Activated CD4-positive, alpha-beta memory T cell treated with anti-CD3 and anti-CD28 coated beads, Interleukin-2, amount 10 ng/mL, durations not matched to agents 7 days and 5 days (primary cell): ENCODE measurements at regions not wholly inside any gene's neighbourhood (a gene's known extent, or its start where the extent isn't known, plus 50 kb on each side); places are given as distances from the start of the nearest gene placed in this dataset.

Source experiments
- CTCF ChIA-PET: fragments of 350-600 bp; sonication (Branson Sonifier 250); formaldehyde crosslinking; loops from one replicate; lab custom pipeline; 2021; ENCODE audit warnings: antibody characterized with exemption, inconsistent platforms; lab: Charles Lee
- POLR2A ChIA-PET: fragments of 350-600 bp; sonication (Branson Sonifier 250); formaldehyde crosslinking; loops from one replicate; lab custom pipeline; 2021; ENCODE audit warnings: antibody characterized with exemption; lab: Charles Lee
- DNase-seq: peaks from one replicate; pipeline ENCODE4 v3.0.0-alpha.2; 2020
- H3K27ac Mint-ChIP-seq: one replicate; pipeline ENCODE4 v1.8.0; 2021; ENCODE audit warnings: mild to moderate bottlenecking, mixed read lengths
- H3K27me3 Mint-ChIP-seq: one replicate; pipeline ENCODE4 v1.8.0; 2021; ENCODE audit warnings: mixed read lengths
- H3K36me3 Mint-ChIP-seq: one replicate; pipeline ENCODE4 v1.8.0; 2021; ENCODE audit warnings: low read depth, mixed read lengths
- H3K4me1 Mint-ChIP-seq: one replicate; pipeline ENCODE4 v1.8.0; 2021; ENCODE audit warnings: mixed read lengths
- H3K4me3 Mint-ChIP-seq: one replicate; pipeline ENCODE4 v1.8.0; 2021; ENCODE audit warnings: mild to moderate bottlenecking, mixed read lengths
- H3K9me3 Mint-ChIP-seq: one replicate; pipeline ENCODE4 v1.8.0; 2021; ENCODE audit warnings: mixed read lengths

DNA sequence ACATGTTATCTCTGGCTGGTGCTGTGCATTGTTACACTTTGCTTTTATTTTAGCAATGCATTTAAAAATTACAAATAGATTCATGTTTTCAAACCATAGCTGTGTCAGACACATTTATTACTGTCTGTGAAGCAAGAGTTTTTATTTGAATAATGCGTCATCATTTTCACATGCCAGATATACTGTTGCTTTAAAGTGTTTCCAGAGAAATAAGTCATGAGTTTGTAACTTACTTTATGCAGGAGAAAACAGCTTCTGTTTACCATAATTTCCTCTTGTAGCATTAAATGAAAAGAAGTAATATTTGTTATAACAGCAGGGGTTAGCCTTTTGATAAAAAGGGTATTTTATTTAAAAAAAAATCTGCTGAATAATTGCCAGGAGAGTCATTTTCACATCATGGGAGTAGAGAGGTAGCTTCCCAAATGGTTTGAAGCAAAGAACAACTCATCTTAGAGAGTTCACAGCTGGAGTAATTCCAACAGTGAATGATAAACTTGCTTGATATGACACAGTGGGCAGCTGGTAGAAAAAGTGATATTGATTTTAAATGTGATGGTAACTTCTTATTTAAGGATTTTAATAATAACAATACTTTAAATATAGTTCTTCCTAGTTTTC, 1274.5 kb upstream of the CRIM1 start:
- no peak for DNase-seq
- POLR2A ChIA-PET: no interaction called here
- no peak overlapping the region for H3K27ac Mint-ChIP-seq
- H3K27me3 Mint-ChIP-seq: no peaks in the 10 kb centered on the region
- H3K36me3 Mint-ChIP-seq: no peaks in the 10 kb centered on the region
- H3K4me1 Mint-ChIP-seq: no peaks in the 10 kb centered on the region
- CTCF ChIA-PET: no interaction called here
- no peaks in the 10 kb centered on the region for H3K9me3 Mint-ChIP-seq
- H3K4me3 Mint-ChIP-seq: no peak overlapping the region

DNA sequence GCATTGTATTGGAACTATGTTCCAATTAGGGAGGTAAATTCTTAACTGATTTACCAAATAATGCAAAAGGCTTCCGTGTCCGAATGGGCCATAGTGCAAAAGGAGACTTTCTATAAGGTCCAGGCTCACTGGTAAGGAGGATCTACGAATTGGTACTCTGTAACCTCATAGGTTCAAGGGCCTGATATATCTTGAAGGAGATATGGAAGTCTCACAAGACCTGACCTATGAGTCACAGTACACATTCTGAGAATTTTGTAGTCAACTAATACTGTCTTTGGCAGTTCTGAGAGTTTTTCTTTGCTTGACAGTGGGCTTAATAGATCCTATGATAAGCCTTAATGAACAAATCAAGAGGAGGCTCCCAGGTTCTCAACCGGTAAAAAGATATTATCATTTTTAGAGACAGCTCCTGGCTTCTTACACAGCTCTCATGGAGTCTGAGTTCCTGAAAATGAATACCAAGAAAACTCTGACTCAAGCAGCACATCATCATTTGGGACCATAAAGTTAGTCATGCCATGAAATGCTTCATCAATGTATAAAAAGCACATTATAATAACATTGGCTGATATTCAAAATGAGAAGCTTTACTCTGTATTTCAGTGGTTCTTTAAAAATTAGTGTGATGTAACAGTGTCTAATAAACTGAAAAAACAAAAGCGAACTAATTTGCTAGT, 1275.2 kb upstream of the CRIM1 start:
- no peaks in the 10 kb centered on the region for H3K27me3 Mint-ChIP-seq
- ChIA-PET CTCF (no interaction called here), POLR2A (no interaction called here)
- no peaks in the 10 kb centered on the region for H3K4me1 Mint-ChIP-seq
- H3K27ac Mint-ChIP-seq: no peak overlapping the region
- no peak for DNase-seq
- H3K36me3 Mint-ChIP-seq: no peaks in the 10 kb centered on the region
- no peak overlapping the region for H3K4me3 Mint-ChIP-seq
- H3K9me3 Mint-ChIP-seq: no peaks in the 10 kb centered on the region

DNA sequence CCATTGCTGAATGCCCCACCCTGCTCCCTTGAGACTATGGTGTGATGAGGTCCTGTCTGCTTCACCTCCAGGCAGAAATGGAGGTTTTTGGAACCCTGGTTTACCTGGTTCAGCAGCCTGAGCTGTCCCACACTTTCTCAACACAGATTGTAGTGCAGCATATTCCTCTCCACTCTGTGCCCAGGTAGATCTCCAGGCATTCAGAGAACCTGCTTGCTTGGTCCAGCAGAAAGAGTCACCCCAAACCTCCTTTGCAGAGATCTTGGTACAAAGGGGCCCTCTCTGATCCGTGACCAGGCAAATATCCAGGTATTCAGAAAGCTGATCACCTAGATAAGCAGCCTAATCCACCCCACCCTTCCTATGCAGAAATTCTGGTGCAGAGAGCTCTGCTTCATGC, 1288.2 kb upstream of the CRIM1 start:
- H3K4me1 Mint-ChIP-seq: no peaks in the 10 kb centered on the region

DNA sequence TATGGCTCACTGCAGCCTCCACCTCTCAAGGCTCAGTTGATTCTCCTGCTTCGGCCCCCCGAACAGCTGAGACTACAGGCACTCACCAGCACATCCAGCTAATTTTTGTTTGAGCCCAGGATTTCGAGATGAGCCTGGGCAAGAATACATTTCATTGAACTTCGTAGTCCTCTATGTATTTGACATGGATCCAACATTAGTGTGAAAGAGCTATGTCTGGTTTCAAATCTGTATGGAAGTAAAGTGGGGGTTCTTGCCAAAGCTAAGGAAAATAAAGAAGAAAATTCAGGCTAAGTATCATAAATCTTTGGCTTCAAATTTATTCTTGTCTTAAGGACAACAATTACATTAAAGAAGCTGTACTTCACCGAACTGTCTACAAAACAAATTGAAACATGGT, 1291.7 kb upstream of the CRIM1 start:
- ChIA-PET CTCF (no interaction called here), POLR2A (no interaction called here)
- no peaks in the 10 kb centered on the region for H3K36me3 Mint-ChIP-seq
- H3K9me3 Mint-ChIP-seq: no peaks in the 10 kb centered on the region
- H3K4me1 Mint-ChIP-seq: no peaks in the 10 kb centered on the region
- no peak overlapping the region for H3K4me3 Mint-ChIP-seq
- no peak for DNase-seq
- H3K27ac Mint-ChIP-seq: no peak overlapping the region
- no peaks in the 10 kb centered on the region for H3K27me3 Mint-ChIP-seq

More for the DNA sequence above, 1288.2 kb upstream of the CRIM1 start:
- Mint-ChIP-seq H3K4me3 (no peak overlapping the region), H3K9me3 (no peaks in the 10 kb centered on the region), H3K27ac (no peak overlapping the region), H3K27me3 (no peaks in the 10 kb centered on the region), H3K36me3 (no peaks in the 10 kb centered on the region)
- no peak for DNase-seq
- ChIA-PET POLR2A (no interaction called here), CTCF (no interaction called here)

DNA sequence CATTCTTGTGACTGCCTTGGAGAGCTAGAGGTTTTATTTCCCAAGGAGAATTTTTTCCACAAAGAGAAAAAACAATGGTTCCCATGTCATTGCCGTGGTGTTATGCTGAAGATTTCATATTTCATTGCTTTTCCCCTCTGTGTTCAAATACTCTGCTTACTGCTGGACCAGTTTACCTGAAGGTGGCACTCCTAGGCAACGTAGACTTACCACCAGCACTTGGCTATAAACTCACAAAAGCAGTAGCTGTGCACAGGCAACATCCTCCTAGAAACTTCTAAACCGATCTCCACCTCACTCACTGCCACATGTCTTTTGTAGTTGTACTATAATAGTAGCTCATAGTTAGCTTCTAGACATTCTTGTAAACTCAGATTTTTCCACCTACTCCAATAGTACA, 1319.7 kb upstream of the CRIM1 start:
- Mint-ChIP-seq H3K36me3 (no peaks in the 10 kb centered on the region), H3K4me3 (no peak overlapping the region), H3K4me1 (no peaks in the 10 kb centered on the region), H3K27ac (no peak overlapping the region), H3K27me3 (no peaks in the 10 kb centered on the region), H3K9me3 (peaks cover 2% of the 10 kb centered on the region)
- DNase-seq: no peak
- POLR2A ChIA-PET: no interaction called here
- CTCF ChIA-PET: no interaction called here

DNA sequence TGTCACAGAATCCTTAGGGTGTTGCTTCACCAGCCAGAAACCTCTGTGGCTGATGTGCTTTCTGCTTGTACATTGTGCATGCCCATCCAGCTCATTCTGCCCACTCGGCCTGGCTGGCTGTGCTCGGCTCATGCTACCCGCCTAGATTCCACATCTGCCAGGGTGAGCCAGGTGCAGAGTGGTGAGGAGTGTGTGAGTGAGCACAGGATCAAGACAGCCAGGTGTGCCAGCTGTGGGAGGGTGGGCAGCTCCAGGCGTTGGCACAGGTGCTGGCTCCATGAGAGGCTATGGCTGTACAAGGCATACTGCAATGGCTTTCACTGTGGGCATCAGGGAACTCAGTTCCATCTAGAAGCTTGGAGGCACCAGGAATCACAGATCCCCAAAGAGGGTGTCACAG, 1321.8 kb upstream of the CRIM1 start:
- ChIA-PET POLR2A (no interaction called here), CTCF (no interaction called here)
- no peaks in the 10 kb centered on the region for H3K36me3 Mint-ChIP-seq
- no peaks in the 10 kb centered on the region for H3K9me3 Mint-ChIP-seq
- H3K4me3 Mint-ChIP-seq: no peak overlapping the region
- no peak for DNase-seq
- no peaks in the 10 kb centered on the region for H3K27me3 Mint-ChIP-seq
- no peak overlapping the region for H3K27ac Mint-ChIP-seq
- H3K4me1 Mint-ChIP-seq: no peaks in the 10 kb centered on the region

DNA sequence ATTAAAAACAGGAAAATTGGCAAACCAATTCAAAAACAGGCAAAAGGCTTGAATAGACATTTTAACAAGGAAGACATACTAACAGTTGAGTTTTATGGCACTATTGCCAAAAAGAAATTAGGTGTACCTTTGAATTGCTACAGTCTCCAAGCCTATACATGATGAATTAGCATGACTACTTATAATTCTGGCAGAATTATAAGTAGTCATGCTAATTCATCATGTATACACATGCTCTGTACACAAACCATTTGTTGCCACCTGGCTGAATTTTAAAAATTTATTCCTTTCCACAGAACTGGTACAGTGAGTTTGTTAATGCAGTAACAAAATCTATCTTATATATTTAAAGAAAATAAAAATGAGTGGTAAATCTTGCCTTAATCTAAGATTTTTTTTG, 1332.0 kb upstream of the CRIM1 start:
- no peak for DNase-seq
- no peak overlapping the region for H3K4me3 Mint-ChIP-seq
- no peak overlapping the region for H3K27ac Mint-ChIP-seq
- ChIA-PET CTCF (no interaction called here), POLR2A (no interaction called here)
- no peaks in the 10 kb centered on the region for H3K4me1 Mint-ChIP-seq
- peaks cover 2% of the 10 kb centered on the region for H3K9me3 Mint-ChIP-seq
- H3K36me3 Mint-ChIP-seq: no peaks in the 10 kb centered on the region
- no peaks in the 10 kb centered on the region for H3K27me3 Mint-ChIP-seq

DNA sequence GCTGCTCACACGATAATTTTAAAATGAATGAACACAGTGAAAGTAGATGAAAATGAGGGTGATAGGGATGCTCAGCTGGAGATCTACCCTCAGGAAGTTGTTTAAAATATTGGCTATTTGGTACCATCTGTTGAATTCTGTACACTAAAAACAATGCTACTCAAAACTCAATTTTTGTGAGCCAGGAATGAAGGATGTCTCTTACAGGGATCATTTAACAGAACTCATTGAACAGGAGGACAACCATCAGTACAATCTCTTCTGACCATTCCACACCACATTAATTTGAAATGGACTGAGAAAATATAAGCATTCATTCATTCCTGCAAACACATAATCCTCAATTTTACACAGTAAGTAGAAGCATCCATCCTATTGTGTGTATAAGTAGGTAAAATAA, 1355.1 kb upstream of the CRIM1 start:
- POLR2A ChIA-PET: no interaction called here
- no peak overlapping the region for H3K27ac Mint-ChIP-seq
- peaks cover 4% of the 10 kb centered on the region for H3K9me3 Mint-ChIP-seq
- DNase-seq: no peak
- no peaks in the 10 kb centered on the region for H3K27me3 Mint-ChIP-seq
- CTCF ChIA-PET: no interaction called here
- no peak overlapping the region for H3K4me3 Mint-ChIP-seq
- H3K36me3 Mint-ChIP-seq: no peaks in the 10 kb centered on the region
- no peaks in the 10 kb centered on the region for H3K4me1 Mint-ChIP-seq

DNA sequence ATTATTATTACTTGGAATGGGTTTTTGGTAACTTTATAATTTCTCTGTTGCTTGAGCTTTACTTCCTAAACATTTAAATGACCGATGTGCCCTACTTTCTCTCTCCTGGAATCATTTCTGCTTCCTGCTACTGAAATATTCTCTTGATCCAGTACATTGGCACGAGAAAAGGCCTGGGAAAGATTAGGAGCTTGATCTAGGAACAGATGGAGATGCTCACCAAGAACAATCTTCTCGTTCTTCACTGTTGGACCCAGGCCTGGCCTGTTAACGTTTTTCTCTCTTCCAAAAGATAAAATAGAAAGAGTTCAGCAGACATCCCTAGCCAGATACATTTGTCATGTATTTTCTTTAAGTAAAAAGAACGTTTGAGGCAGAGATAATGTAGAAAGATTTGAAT, 1356.8 kb upstream of the CRIM1 start:
- H3K4me3 Mint-ChIP-seq: no peak overlapping the region
- H3K36me3 Mint-ChIP-seq: no peaks in the 10 kb centered on the region
- peaks cover 2% of the 10 kb centered on the region for H3K9me3 Mint-ChIP-seq
- H3K27me3 Mint-ChIP-seq: no peaks in the 10 kb centered on the region
- H3K4me1 Mint-ChIP-seq: no peaks in the 10 kb centered on the region
- CTCF ChIA-PET: no interaction called here
- POLR2A ChIA-PET: no interaction called here
- H3K27ac Mint-ChIP-seq: no peak overlapping the region
- no peak for DNase-seq

DNA sequence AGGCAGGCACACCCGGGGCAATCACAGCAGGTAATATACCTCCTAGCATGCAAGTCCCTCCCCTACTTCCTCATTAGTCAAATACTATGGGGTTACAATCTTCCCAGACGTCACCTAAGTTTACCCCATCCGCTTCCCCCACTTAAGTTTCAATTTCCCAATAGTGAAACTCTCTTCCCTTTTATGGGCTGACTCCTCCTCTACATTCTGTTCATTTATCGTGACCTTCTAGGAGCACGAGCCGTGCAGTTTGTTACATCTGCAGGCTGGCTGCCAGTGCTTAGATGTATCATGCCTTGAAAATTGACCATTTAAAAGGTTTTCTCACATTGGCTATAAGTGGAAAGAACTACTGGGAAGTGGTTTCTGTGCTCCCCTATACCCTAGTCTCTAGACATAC, 1357.8 kb upstream of the CRIM1 start:
- ChIA-PET POLR2A (no interaction called here), CTCF (no interaction called here)
- peaks cover 2% of the 10 kb centered on the region for H3K9me3 Mint-ChIP-seq
- no peaks in the 10 kb centered on the region for H3K4me1 Mint-ChIP-seq
- no peak overlapping the region for H3K4me3 Mint-ChIP-seq
- no peaks in the 10 kb centered on the region for H3K36me3 Mint-ChIP-seq
- no peak overlapping the region for H3K27ac Mint-ChIP-seq
- no peak for DNase-seq
- no peaks in the 10 kb centered on the region for H3K27me3 Mint-ChIP-seq

DNA sequence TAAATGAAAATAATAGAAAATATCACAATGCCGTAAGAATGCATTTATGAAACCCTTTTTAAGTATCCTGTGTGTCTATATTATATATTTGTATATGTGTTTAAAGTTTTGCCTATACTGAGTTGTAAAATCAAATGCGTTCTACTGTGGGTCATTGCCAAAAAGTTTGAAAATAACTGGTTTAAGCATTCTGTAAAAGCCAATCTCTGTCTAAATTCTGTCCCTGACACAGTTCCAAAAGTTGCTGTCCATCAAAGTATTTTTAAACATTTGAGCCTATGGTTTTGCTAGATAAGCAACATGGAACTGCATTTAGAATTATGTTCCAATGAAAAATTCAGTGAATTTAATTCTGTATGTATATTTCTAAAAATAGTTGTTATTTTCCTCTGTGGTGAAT, 1360.4 kb upstream of the CRIM1 start:
- Mint-ChIP-seq H3K4me1 (no peaks in the 10 kb centered on the region), H3K27ac (no peak overlapping the region), H3K27me3 (no peaks in the 10 kb centered on the region), H3K36me3 (no peaks in the 10 kb centered on the region), H3K4me3 (no peak overlapping the region), H3K9me3 (peaks cover 14% of the 10 kb centered on the region)
- ChIA-PET CTCF (no interaction called here), POLR2A (no interaction called here)
- no peak for DNase-seq

DNA sequence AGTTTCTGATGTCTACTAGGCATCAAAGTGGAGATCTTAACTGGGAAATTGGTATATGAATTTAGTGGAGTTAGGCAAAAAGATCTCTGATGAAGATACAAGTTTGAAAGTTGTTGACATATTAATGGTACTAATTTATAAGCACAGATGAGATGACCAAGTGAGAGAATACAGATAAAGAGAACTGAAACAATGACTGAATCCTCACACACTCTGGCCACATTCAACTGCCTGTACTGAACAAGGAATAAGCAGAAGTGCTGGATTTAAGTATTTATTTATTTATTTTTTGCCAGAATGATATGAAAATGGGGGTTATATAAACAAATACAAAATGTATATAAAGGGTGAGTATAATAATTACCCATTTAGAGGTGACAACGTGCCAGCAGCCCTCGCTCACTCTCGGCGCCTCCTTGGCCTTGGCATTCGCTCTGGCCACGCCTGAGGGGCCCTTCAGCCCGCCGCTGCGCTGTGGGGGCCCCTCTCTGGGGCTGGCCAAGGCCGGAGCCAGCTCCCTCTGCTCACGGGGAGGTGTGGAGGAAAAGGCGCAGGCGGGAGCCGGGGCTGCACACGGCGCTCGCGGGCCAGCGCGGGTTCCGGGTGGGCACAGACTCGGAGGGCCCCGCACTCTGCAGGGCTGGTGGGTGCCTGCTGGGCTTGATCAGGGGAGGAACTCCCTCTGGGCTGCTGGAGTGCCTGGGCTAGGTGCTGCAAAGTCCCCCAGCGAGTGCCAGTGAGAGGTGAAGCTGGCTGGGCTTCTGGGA, 1363.9 kb upstream of the CRIM1 start:
- Mint-ChIP-seq H3K9me3 (peaks cover 12% of the 10 kb centered on the region), H3K27ac (no peak overlapping the region), H3K4me1 (no peaks in the 10 kb centered on the region), H3K4me3 (no peak overlapping the region), H3K36me3 (no peaks in the 10 kb centered on the region), H3K27me3 (no peaks in the 10 kb centered on the region)
- no peak for DNase-seq
- POLR2A ChIA-PET: no interaction called here
- CTCF ChIA-PET: no interaction called here

DNA sequence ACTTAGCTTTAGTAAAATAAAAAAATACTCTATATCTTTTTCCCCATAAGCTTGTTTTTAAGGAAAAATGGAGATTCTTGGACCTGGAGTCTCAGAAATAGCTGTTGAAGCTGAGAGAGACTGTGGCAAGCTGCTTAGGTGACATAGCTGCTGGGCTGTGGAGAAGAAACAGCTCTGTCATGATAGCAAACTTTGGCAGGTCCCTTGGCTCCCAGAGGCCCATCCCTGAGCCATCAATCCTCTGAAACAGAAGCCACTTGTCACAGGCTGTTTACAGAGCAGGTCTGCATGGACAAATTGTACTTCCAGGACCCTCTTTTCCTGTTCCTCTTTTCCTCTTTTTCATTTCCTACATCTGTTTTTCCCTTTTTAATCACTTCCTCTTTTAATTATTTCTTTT, 1370.1 kb upstream of the CRIM1 start:
- CTCF ChIA-PET: no interaction called here
- Mint-ChIP-seq H3K36me3 (no peaks in the 10 kb centered on the region), H3K4me3 (no peak overlapping the region), H3K27ac (no peak overlapping the region), H3K4me1 (no peaks in the 10 kb centered on the region), H3K27me3 (no peaks in the 10 kb centered on the region), H3K9me3 (peaks cover 6% of the 10 kb centered on the region)
- POLR2A ChIA-PET: no interaction called here
- no peak for DNase-seq

DNA sequence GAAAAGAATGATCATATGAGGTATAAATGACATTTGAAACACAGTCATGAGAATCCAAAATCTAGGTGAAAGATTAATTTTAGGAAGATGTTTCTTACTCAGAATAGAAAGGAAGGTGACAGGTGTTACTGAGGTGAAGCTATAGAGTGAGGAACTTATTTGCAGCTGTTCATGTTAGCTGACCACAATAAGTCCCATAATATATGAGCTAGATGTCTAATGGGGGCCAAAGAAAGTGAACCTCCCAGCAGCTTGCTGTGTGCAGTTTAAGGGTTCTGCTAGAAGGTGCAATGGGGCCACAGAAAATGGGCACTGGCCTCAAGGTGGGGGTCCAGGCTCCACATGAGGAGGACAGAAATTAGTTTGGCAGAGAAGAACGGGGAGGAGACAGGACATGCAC, 1374.9 kb upstream of the CRIM1 start:
- Mint-ChIP-seq H3K4me3 (no peak overlapping the region), H3K27me3 (no peaks in the 10 kb centered on the region), H3K4me1 (no peaks in the 10 kb centered on the region), H3K27ac (no peak overlapping the region), H3K9me3 (peaks cover 10% of the 10 kb centered on the region), H3K36me3 (no peaks in the 10 kb centered on the region)
- POLR2A ChIA-PET: no interaction called here
- no peak for DNase-seq
- CTCF ChIA-PET: no interaction called here
